H1 (cell line): ENCODE measurements at regions not wholly inside any gene's neighbourhood (a gene's known extent, or its start where the extent isn't known, plus 50 kb on each side); places are given as distances from the start of the nearest gene placed in this dataset.

ENCODE experiments used
- CTCF ChIA-PET: fragments of 300-600 bp; sonication (Branson Sonifier 250); formaldehyde crosslinking; loops from one replicate; lab custom pipeline; 2021; ENCODE audit not compliant: partially characterized antibody; lab: Charles Lee
- POLR2A ChIA-PET: fragments of 300-600 bp; sonication (Branson Sonifier 250); formaldehyde crosslinking; loops from one replicate; lab custom pipeline; 2021; ENCODE audit warnings: inconsistent platforms; ENCODE audit not compliant: partially characterized antibody; lab: Charles Lee
- DNase-seq, 2 experiments: peaks; one replicate each; pipeline versions ENCODE4 v3.0.0 to v3.0.0-alpha.2; 2010 to 2022; ENCODE audit warnings: low spot score in 2 of 2, low read depth in 1 of 2, mixed read lengths in 1 of 2
- FAIRE-seq: peaks from 2 replicates; lab custom pipeline; 2011; peaks lifted over from hg19 to GRCh38; lab: Jason Lieb, UNC
- H2AFZ ChIP-seq: 2 replicates; pipeline ENCODE4 v1.8.1; 2012; ENCODE audit warnings: low read length, inconsistent platforms
- H2AK5ac ChIP-seq: 2 replicates; pipeline ENCODE4 v1.6.1; 2013; ENCODE audit warnings: low read depth, low read length
- H2BK120ac ChIP-seq: replicated peaks from 2 replicates; pipeline ENCODE3; 2013; ENCODE audit warnings: low read depth, low read length, inconsistent platforms
- H2BK12ac ChIP-seq: 2 replicates; pipeline ENCODE4 v1.6.1; 2013; ENCODE audit warnings: low read depth, low read length
- H2BK15ac ChIP-seq: 2 replicates; pipeline ENCODE4 v1.6.1; 2013; ENCODE audit warnings: low read length
- H2BK20ac ChIP-seq: 2 replicates; pipeline ENCODE4 v1.6.1; 2013; ENCODE audit warnings: low read length
- H2BK5ac ChIP-seq: 2 replicates; pipeline ENCODE4 v1.6.1; 2013; ENCODE audit warnings: low read depth, low read length
- H3K14ac ChIP-seq: 2 replicates; pipeline ENCODE4 v1.6.1; 2013; ENCODE audit warnings: inconsistent platforms; ENCODE audit not compliant: insufficient read length
- H3K18ac ChIP-seq: 2 replicates; pipeline ENCODE4 v1.6.1; 2013; ENCODE audit warnings: low read length; ENCODE audit errors: extremely low read depth
- H3K23ac ChIP-seq: 2 replicates; pipeline ENCODE4 v1.6.1; 2013; ENCODE audit warnings: inconsistent platforms; ENCODE audit not compliant: insufficient read length
- H3K23me2 ChIP-seq: 2 replicates; pipeline ENCODE4 v1.6.1; 2013; ENCODE audit warnings: low read depth, low read length
- H3K27ac ChIP-seq: 2 replicates; pipeline ENCODE4 v1.6.1; 2011; ENCODE audit warnings: low read depth, low read length, inconsistent platforms
- H3K27me3 ChIP-seq, 4 experiments: replicated peaks in 1 of 4; 1 replicate in 1 of 4; 2 replicates in 3 of 4; pipeline versions ENCODE4 v1.6.1 to v1.8.1; 2011 to 2013; ENCODE audit warnings: low read length in 3 of 4, mild to moderate bottlenecking in 3 of 4, inconsistent platforms in 2 of 4, mixed read lengths in 2 of 4, moderate library complexity in 1 of 4; ENCODE audit not compliant: control insufficient read depth in 3 of 4, insufficient read depth in 3 of 4; ENCODE audit errors: extremely low read depth in 1 of 4
- H3K36me3 ChIP-seq, 4 experiments: 2 replicates each; pipeline versions ENCODE4 v1.6.1 to v1.8.1; 2011 to 2013; ENCODE audit warnings: mild to moderate bottlenecking in 4 of 4, low read length in 3 of 4, moderate library complexity in 2 of 4, control low read depth in 1 of 4, inconsistent platforms in 1 of 4; ENCODE audit not compliant: insufficient read depth in 4 of 4, control insufficient read depth in 2 of 4
- H3K4ac ChIP-seq: replicated peaks from 2 replicates; pipeline ENCODE3; 2013; ENCODE audit warnings: low read length, low read depth, mixed read lengths, inconsistent platforms; ENCODE audit not compliant: insufficient read length
- H3K4me1 ChIP-seq, 4 experiments: replicated peaks in 1 of 4; 1 replicate in 1 of 4; 2 replicates in 3 of 4; pipeline versions ENCODE4 v1.6.1 to v1.8.1; 2011 to 2013; ENCODE audit warnings: low read length in 3 of 4, inconsistent platforms in 2 of 4, mixed read lengths in 1 of 4; ENCODE audit not compliant: insufficient read depth in 4 of 4, control insufficient read depth in 3 of 4
- H3K4me2 ChIP-seq, 2 experiments: 2 replicates each; pipeline versions ENCODE4 v1.6.1 to v1.8.1; 2011 to 2013; ENCODE audit warnings: low read depth in 2 of 2, low read length in 2 of 2, control low read depth in 1 of 2, inconsistent platforms in 1 of 2, mild to moderate bottlenecking in 1 of 2; ENCODE audit not compliant: insufficient read depth in 1 of 2
- H3K4me3 ChIP-seq, 4 experiments: fragments of 200-600, 300-600 bp in 1 of 4; sonication (generic), shearing (Covaris generic), sonication (Bioruptor Twin) in 1 of 4; 2 replicates each; pipeline versions ENCODE4 v1.5.1 to v1.8.1; 2011 to 2016; ENCODE audit warnings: low read length in 4 of 4, low read depth in 3 of 4, control low read depth in 2 of 4, inconsistent platforms in 2 of 4, mild to moderate bottlenecking in 2 of 4, mixed read lengths in 1 of 4, moderate library complexity in 1 of 4; ENCODE audit not compliant: insufficient read depth in 2 of 4; ENCODE audit errors: extremely low read depth in 1 of 4
- H3K56ac ChIP-seq: replicated peaks from 2 replicates; pipeline ENCODE3; 2013; ENCODE audit warnings: low read depth, mild to moderate bottlenecking, mixed read lengths, low read length, inconsistent platforms; ENCODE audit not compliant: insufficient read length
- H3K79me1 ChIP-seq: 2 replicates; pipeline ENCODE4 v1.6.1; 2013; ENCODE audit warnings: low read depth, low read length, control low read depth
- H3K79me2 ChIP-seq, 2 experiments: 2 replicates each; pipeline versions ENCODE4 v1.6.1 to v1.8.1; 2012 to 2013; ENCODE audit warnings: low read length in 2 of 2, mild to moderate bottlenecking in 2 of 2, inconsistent platforms in 1 of 2; ENCODE audit not compliant: insufficient read depth in 2 of 2, control insufficient read depth in 1 of 2
- H3K9ac ChIP-seq, 4 experiments: replicated peaks in 1 of 4; 1 replicate in 1 of 4; 2 replicates in 3 of 4; pipeline versions ENCODE4 v1.6.1 to v1.8.1; 2011 to 2013; ENCODE audit warnings: low read depth in 3 of 4, low read length in 3 of 4, control low read depth in 2 of 4, mild to moderate bottlenecking in 2 of 4, moderate library complexity in 2 of 4, inconsistent platforms in 1 of 4; ENCODE audit errors: extremely low read depth in 1 of 4
- H3K9me3 ChIP-seq, 2 experiments: 2 replicates each; pipeline versions ENCODE4 v1.6.1 to v1.8.1; 2012 to 2013; ENCODE audit warnings: mild to moderate bottlenecking in 2 of 2, moderate library complexity in 2 of 2, control low read depth in 1 of 2, inconsistent platforms in 1 of 2, low read depth in 1 of 2, low read length in 1 of 2, mixed read lengths in 1 of 2; ENCODE audit not compliant: insufficient read depth in 2 of 2
- H4K20me1 ChIP-seq, 2 experiments: replicated peaks in 1 of 2; 2 replicates each; pipeline versions ENCODE3 to v1.8.1; 2011 to 2013; ENCODE audit warnings: inconsistent platforms in 2 of 2, low read length in 2 of 2, mild to moderate bottlenecking in 1 of 2; ENCODE audit not compliant: insufficient read depth in 2 of 2, control insufficient read depth in 1 of 2
- H4K5ac ChIP-seq: 2 replicates; pipeline ENCODE4 v1.6.1; 2013; ENCODE audit warnings: low read length, low read depth, mixed read lengths, inconsistent platforms; ENCODE audit not compliant: insufficient read length
- H4K8ac ChIP-seq: 2 replicates; pipeline ENCODE4 v1.8.0; 2013; ENCODE audit warnings: mild to moderate bottlenecking, moderate library complexity, low read length, inconsistent platforms; ENCODE audit not compliant: insufficient read depth; ENCODE audit errors: extremely low read depth
- H4K91ac ChIP-seq: replicated peaks from 2 replicates; pipeline ENCODE3; 2013; ENCODE audit warnings: low read length, mixed read lengths, inconsistent platforms; ENCODE audit not compliant: insufficient read length
- BRCA1 ChIP-seq: IDR thresholded peaks from 2 replicates; pipeline ENCODE4 v1.6.1; 2012; ENCODE audit warnings: low read depth, low read length, improper control_type of control experiment
- CEBPB ChIP-seq: IDR thresholded peaks from 2 replicates; pipeline ENCODE4 v1.6.1; 2012; ENCODE audit warnings: low read depth, low read length
- E2F6 ChIP-seq: IDR thresholded peaks from 2 replicates; pipeline ENCODE4 v1.6.1; 2012; ENCODE audit warnings: inconsistent platforms
- JUND ChIP-seq: IDR thresholded peaks from 2 replicates; pipeline ENCODE4 v1.6.1; 2011; ENCODE audit warnings: mild to moderate bottlenecking, improper control_type of control experiment, low read length
- KDM1A ChIP-seq: fragments of 200-600, 300-600 bp; sonication (generic); IDR thresholded peaks from 2 replicates; pipeline ENCODE4 v1.7.1; 2016; ENCODE audit warnings: mild to moderate bottlenecking, low read length, borderline replicate concordance
- KDM5A ChIP-seq: fragments of 200-600 bp; IDR thresholded peaks from 2 replicates; pipeline ENCODE4 v1.7.1; 2012; ENCODE audit warnings: mild to moderate bottlenecking, low read length, inconsistent platforms, mixed read lengths
- SIRT6 ChIP-seq: IDR thresholded peaks from one replicate; pipeline ENCODE4 v1.7.1; 2012; ENCODE audit warnings: low read length, inconsistent platforms
- SP2 ChIP-seq: IDR thresholded peaks from 2 replicates; pipeline ENCODE4 v1.6.1; 2012; ENCODE audit warnings: mild to moderate bottlenecking, low read length, inconsistent platforms
- SRF ChIP-seq: IDR thresholded peaks from 2 replicates; pipeline ENCODE4 v1.6.1; 2011; ENCODE audit warnings: mild to moderate bottlenecking, low read depth, low read length, moderate library complexity
- WGBS, 2 experiments: shearing (Covaris generic) in 1 of 2; methylation state at CpG; one replicate each; pipeline versions ENCODE4 v1.1.6 to v1.1.7; 2013 to 2015; ENCODE audit warnings: low lambda C conversion rate in 2 of 2, mixed read lengths in 2 of 2, inconsistent platforms in 1 of 2, low coverage in 1 of 2, missing lambda C conversion rate in 1 of 2; ENCODE audit not compliant: insufficient replicate concordance in 2 of 2, insufficient coverage in 1 of 2, insufficient read length in 1 of 2; ENCODE audit errors: extremely low coverage in 1 of 2, missing lambda C conversion rate in 1 of 2; 5-methylcytosine and 5-hydroxymethylcytosine counted together

DNA sequence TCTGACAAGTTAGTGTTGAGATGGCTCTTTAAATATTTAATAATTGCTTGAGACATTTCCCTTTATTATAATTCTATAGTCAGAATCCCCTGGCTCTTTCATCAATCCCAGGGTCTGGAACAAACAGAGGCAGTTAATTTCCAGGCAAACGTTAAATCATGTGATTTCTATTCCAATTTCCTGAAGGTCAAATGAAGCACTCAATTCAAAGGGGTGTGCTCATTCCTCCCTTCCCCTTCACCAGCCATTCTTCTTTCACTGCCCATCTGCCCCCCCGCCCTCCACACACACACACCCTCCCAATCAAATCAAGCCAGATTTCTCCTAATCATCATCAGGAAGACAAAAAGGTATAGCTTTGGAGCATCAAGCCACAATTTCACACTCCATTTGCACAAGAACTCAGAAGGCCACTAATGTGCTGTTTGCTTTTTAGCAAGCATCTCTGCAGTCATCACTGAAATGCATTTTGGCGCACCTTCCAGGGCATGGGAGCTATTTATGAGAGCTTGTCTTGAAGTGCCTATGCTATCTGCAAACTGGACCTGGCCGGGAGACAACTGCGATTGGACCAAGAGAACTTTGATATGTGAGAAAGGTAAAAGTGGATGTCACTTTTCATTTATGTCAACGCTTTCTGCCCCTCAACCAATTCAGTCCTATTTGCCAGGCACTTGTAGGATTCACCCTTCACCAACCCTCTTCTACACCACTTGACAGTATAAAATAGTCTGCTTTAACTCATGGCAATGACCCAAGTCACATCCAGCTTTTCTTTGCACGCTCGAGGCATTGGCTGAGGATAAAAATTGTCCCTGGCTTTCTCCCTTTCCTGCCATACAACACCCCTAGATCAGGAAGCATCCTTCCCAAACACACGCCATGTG is 315.1 kb upstream of the API5 start:
- Histone ChIP-seq H3K4me1 (no peaks in the 10 kb centered on the region), H4K91ac (no peak overlapping the region), H3K9me3 (peaks cover 0 to 4% of the 10 kb centered on the region in 2 experiments; a peak in 2 of 4 replicates), H3K36me3 (no peaks in the 10 kb centered on the region), H3K18ac (no peak overlapping the region), H3K23me2 (no peaks in the 10 kb centered on the region), H3K14ac (no peak overlapping the region), H4K8ac (no peak overlapping the region), H2BK120ac (no peak overlapping the region), H3K4ac (no peak overlapping the region), H3K4me2 (no peak overlapping the region), H3K27ac (no peak overlapping the region), H3K79me2 (no peaks in the 10 kb centered on the region), H2BK5ac (no peak overlapping the region), H2BK20ac (no peak overlapping the region), H2BK12ac (no peak overlapping the region), H2BK15ac (no peak overlapping the region), H2AK5ac (no peak overlapping the region), H3K23ac (no peak overlapping the region), H3K4me3 (no peak overlapping the region), H2AFZ (no peak overlapping the region), H3K27me3 (no peaks in the 10 kb centered on the region), H3K79me1 (no peaks in the 10 kb centered on the region), H4K20me1 (no peaks in the 10 kb centered on the region), H4K5ac (no peak overlapping the region), H3K56ac (no peak overlapping the region), H3K9ac (no peak overlapping the region)
- TF ChIP-seq SP2 (no peak), BRCA1 (no peak), CEBPB (no peak), E2F6 (no peak), KDM1A (no peak), JUND (no peak), SIRT6 (no peak), SRF (no peak), KDM5A (no peak)
- CTCF ChIA-PET, result interaction anchor here (1.4 kb wide), 1 partner anchor 13 kb away, joined by 4 read pairs; no protein-coding TSS in a partner anchor
- POLR2A ChIA-PET, result no interaction called here
- no peak for FAIRE-seq
- WGBS, 2 experiments, result 86% methylated on average over 8 of the region's 9 CpGs; no CpG with 5 or more reads in 1 of the 2 experiments
- no peak for DNase-seq
